ENCODE measurements at regions not wholly inside any gene's neighbourhood (a gene's known extent, or its start where the extent isn't known, plus 50 kb on each side); places are given as distances from the start of the nearest gene placed in this dataset.
A peak's percentile ranks its signal among the peaks of the same experiment; 100 is the strongest.

DNA sequence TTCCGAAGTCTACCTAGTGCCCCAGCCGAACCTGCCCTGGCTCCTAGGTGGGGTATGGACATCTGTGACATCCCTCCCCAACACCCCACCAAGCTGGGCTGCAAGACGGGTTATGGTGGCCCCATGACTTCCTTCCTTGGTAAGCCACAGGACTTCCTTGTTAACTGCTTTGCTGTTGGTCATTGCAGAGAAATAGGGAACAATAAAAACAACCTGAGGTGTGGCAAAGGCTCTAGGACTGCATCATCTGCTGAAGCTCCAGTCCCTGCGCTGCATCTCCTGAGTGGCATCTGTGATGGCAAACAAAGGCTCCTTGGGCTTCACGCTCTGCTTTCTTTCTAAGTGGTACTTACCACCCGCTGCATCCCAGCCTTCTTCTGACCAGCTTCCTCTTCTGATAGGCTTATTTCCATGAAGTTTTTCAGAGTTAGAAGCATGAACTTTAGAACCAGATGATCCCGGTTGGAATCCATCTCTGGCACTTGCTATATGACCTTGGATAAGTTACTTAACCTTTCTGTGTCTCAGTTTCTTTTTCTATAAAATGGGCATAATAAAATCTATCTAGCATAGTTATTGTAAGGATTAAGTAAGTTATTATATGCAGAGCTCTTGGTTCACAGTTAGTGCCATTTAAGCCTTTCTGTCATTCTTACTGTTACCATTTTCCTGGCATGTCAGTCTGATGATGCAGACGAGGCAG lies 216.8 kb downstream of the RPS24 start:
- Mint-ChIP-seq H3K27me3 (peaks cover 25% of the 10 kb centered on the region), H3K27ac (ENCODE audit: low read depth) (peak overlapping the region; percentile 10), H3K4me3 (no peak overlapping the region), H3K36me3 (ENCODE audit: insufficient read depth) (no peaks in the 10 kb centered on the region), H3K9me3 (no peaks in the 10 kb centered on the region), H3K4me1 (peaks cover 19% of the 10 kb centered on the region)
- no peak for DNase-seq (ENCODE audit: low spot score in 2 of 2)
- peak; percentile 19 for ATAC-seq (replicated peaks; ENCODE audit: extremely low read depth, poor library complexity, severe bottlenecking)

DNA sequence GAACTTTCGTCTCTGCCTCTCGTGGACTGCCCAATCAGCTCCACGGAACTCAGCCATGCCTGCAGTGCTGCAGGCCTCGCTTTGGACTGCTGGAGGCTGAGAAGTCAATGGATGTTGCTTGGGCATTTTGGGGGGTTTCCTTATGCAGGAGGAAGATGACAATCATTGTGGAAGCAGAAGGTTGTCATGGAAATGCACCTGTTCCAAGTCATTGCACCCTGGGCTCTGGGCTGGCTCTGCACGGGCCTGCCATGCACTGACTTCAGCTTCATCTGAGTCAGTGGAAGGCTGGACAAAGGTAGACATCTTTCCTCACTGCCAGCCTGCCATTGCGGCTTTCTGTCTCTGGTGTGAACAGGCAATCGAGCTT lies 217.3 kb downstream of the RPS24 start:
- no peaks in the 10 kb centered on the region for H3K36me3 Mint-ChIP-seq (ENCODE audit: insufficient read depth)
- peaks cover 19% of the 10 kb centered on the region for H3K4me1 Mint-ChIP-seq
- ATAC-seq (replicated peaks; ENCODE audit: extremely low read depth, poor library complexity, severe bottlenecking) (no peak), DNase-seq (ENCODE audit: low spot score in 2 of 2) (no peak)
- H3K27ac Mint-ChIP-seq (ENCODE audit: low read depth): no peak overlapping the region
- H3K27me3 Mint-ChIP-seq: peaks cover 22% of the 10 kb centered on the region
- H3K4me3 Mint-ChIP-seq: no peak overlapping the region
- H3K9me3 Mint-ChIP-seq: no peaks in the 10 kb centered on the region

- H3K4me1 Mint-ChIP-seq: peaks cover 19% of the 10 kb centered on the region
- H3K27ac Mint-ChIP-seq (ENCODE audit: low read depth): no peak overlapping the region
- H3K27me3 Mint-ChIP-seq: peaks cover 22% of the 10 kb centered on the region
- no peak overlapping the region for H3K4me3 Mint-ChIP-seq
- no peaks in the 10 kb centered on the region for H3K9me3 Mint-ChIP-seq
- ATAC-seq (replicated peaks; ENCODE audit: extremely low read depth, poor library complexity, severe bottlenecking) (no peak), DNase-seq (ENCODE audit: low spot score in 2 of 2) (no peak)
- H3K36me3 Mint-ChIP-seq (ENCODE audit: insufficient read depth): no peaks in the 10 kb centered on the region
These were observed 218.6 kb downstream of the RPS24 start for GRCh38 chr10:78252286-78252685.

DNA sequence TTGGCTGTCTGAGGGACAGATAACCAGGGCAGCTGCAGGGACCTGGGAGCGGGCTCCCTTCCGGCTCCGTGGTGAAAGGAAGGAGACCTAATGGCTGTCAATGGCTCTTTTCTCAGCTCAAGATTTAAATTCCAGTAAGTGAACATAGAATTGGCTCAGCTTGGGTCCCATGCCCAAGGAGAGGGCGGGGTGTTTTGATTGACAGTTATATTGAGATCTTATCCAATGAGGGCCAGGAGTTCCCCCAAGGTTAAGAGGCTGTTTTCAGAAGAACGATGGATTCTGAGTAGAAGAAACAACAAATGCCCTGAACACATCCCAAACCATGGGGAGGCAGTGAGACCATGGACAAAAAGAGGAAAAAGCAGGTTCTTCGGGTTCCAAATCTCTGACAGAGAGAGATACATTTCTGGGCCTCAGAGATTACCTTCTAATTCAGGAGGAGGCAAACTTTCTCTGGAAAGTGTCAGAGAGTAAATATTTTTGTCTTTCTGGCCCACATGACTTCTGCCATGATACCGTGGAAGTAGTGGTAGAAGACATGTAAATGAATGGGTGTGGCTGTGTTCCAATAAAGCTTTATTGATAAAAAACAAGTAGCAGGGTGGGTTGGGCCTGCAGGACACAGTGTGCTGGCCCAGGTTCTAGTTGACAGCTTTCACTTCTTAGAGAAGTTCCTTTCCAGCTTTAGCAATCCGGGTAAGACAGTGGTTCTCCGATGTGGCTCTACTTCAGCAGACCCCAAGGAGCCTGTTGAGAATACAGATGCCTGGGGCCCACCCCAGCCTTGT lies 219.6 kb downstream of the RPS24 start:
- H3K4me1 Mint-ChIP-seq: peaks cover 19% of the 10 kb centered on the region
- H3K4me3 Mint-ChIP-seq: no peak overlapping the region
- no peaks in the 10 kb centered on the region for H3K36me3 Mint-ChIP-seq (ENCODE audit: insufficient read depth)
- no peak for DNase-seq (ENCODE audit: low spot score in 2 of 2)
- ATAC-seq (replicated peaks; ENCODE audit: extremely low read depth, poor library complexity, severe bottlenecking): no peak
- no peaks in the 10 kb centered on the region for H3K9me3 Mint-ChIP-seq
- peaks cover 14% of the 10 kb centered on the region for H3K27me3 Mint-ChIP-seq
- H3K27ac Mint-ChIP-seq (ENCODE audit: low read depth): no peak overlapping the region

GRCh38 chr10:78254013-78254412 lies 220.3 kb downstream of the RPS24 start:
- no peak overlapping the region for H3K27ac Mint-ChIP-seq (ENCODE audit: low read depth)
- no peak for ATAC-seq (replicated peaks; ENCODE audit: extremely low read depth, poor library complexity, severe bottlenecking)
- no peak for DNase-seq (ENCODE audit: low spot score in 2 of 2)

GRCh38 chr10:78255214-78255613 lies 221.6 kb downstream of the RPS24 start:
- ATAC-seq (replicated peaks; ENCODE audit: extremely low read depth, poor library complexity, severe bottlenecking): no peak
- DNase-seq (ENCODE audit: low spot score in 2 of 2): no peak
- Mint-ChIP-seq H3K4me3 (no peak overlapping the region), H3K36me3 (ENCODE audit: insufficient read depth) (peaks cover 2% of the 10 kb centered on the region), H3K27ac (ENCODE audit: low read depth) (no peak overlapping the region), H3K4me1 (peaks cover 9% of the 10 kb centered on the region), H3K27me3 (peaks cover 12% of the 10 kb centered on the region), H3K9me3 (no peaks in the 10 kb centered on the region)

More at GRCh38 chr10:78254013-78254412, 220.3 kb downstream of the RPS24 start:
- H3K4me3 Mint-ChIP-seq: no peak overlapping the region
- peaks cover 17% of the 10 kb centered on the region for H3K4me1 Mint-ChIP-seq
- H3K36me3 Mint-ChIP-seq (ENCODE audit: insufficient read depth): peaks cover 2% of the 10 kb centered on the region
- H3K9me3 Mint-ChIP-seq: no peaks in the 10 kb centered on the region
- peaks cover 6% of the 10 kb centered on the region for H3K27me3 Mint-ChIP-seq

GRCh38 chr10:78255796-78256638 lies 222.4 kb downstream of the RPS24 start:
- H3K36me3 Mint-ChIP-seq (ENCODE audit: insufficient read depth): peaks cover 2% of the 10 kb centered on the region
- H3K27ac Mint-ChIP-seq (ENCODE audit: low read depth): no peak overlapping the region
- DNase-seq (ENCODE audit: low spot score in 2 of 2): no peak
- H3K4me3 Mint-ChIP-seq: no peak overlapping the region
- H3K4me1 Mint-ChIP-seq: peaks cover under 1% of the 10 kb centered on the region
- H3K27me3 Mint-ChIP-seq: peaks cover 18% of the 10 kb centered on the region
- ATAC-seq (replicated peaks; ENCODE audit: extremely low read depth, poor library complexity, severe bottlenecking): no peak
- no peaks in the 10 kb centered on the region for H3K9me3 Mint-ChIP-seq

- ATAC-seq (replicated peaks; ENCODE audit: extremely low read depth, poor library complexity, severe bottlenecking) (no peak), DNase-seq (ENCODE audit: low spot score in 2 of 2) (no peak)
- Mint-ChIP-seq H3K27ac (ENCODE audit: low read depth) (no peak overlapping the region), H3K9me3 (no peaks in the 10 kb centered on the region), H3K27me3 (peaks cover 19% of the 10 kb centered on the region), H3K4me1 (no peaks in the 10 kb centered on the region), H3K4me3 (no peak overlapping the region), H3K36me3 (ENCODE audit: insufficient read depth) (peaks cover 2% of the 10 kb centered on the region)
These were observed 224.8 kb downstream of the RPS24 start for GRCh38 chr10:78258323-78259030.

- Mint-ChIP-seq H3K9me3 (no peaks in the 10 kb centered on the region), H3K27ac (ENCODE audit: low read depth) (no peak overlapping the region), H3K36me3 (ENCODE audit: insufficient read depth) (peaks cover 2% of the 10 kb centered on the region), H3K4me3 (no peak overlapping the region), H3K27me3 (peaks cover 19% of the 10 kb centered on the region), H3K4me1 (no peaks in the 10 kb centered on the region)
- ATAC-seq (replicated peaks; ENCODE audit: extremely low read depth, poor library complexity, severe bottlenecking) (no peak), DNase-seq (ENCODE audit: low spot score in 2 of 2) (no peak)
These were observed 225.7 kb downstream of the RPS24 start for GRCh38 chr10:78259391-78259790.

DNA sequence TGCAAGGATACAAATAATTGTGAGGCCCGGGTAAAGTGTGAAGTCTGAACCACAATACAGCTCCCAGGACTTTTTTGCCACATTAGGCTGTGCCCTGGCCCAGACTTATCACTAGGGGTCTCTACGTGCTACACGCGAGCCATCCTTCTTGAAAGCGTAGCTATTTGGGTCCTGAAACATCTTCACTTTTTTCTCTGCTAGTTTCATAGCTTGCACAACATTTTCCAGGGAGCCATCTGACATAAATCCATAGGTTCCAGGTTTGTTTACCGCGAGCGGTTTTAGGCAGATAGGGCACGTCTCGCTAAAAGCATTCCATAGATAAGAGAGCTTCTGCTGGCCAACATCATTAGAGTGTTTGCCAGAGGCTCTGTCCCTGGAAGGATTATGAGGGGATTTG lies 226.5 kb downstream of the RPS24 start:
- Mint-ChIP-seq H3K9me3 (no peaks in the 10 kb centered on the region), H3K36me3 (ENCODE audit: insufficient read depth) (peaks cover 2% of the 10 kb centered on the region), H3K27ac (ENCODE audit: low read depth) (no peak overlapping the region), H3K4me1 (no peaks in the 10 kb centered on the region), H3K27me3 (peaks cover 19% of the 10 kb centered on the region), H3K4me3 (no peak overlapping the region)
- no peak for DNase-seq (ENCODE audit: low spot score in 2 of 2)
- no peak for ATAC-seq (replicated peaks; ENCODE audit: extremely low read depth, poor library complexity, severe bottlenecking)

GRCh38 chr10:78260680-78261079 lies 227.0 kb downstream of the RPS24 start:
- peaks cover 19% of the 10 kb centered on the region for H3K27me3 Mint-ChIP-seq
- ATAC-seq (replicated peaks; ENCODE audit: extremely low read depth, poor library complexity, severe bottlenecking) (no peak), DNase-seq (ENCODE audit: low spot score in 2 of 2) (no peak)
- no peak overlapping the region for H3K4me3 Mint-ChIP-seq
- no peaks in the 10 kb centered on the region for H3K9me3 Mint-ChIP-seq
- H3K4me1 Mint-ChIP-seq: no peaks in the 10 kb centered on the region
- H3K27ac Mint-ChIP-seq (ENCODE audit: low read depth): no peak overlapping the region
- H3K36me3 Mint-ChIP-seq (ENCODE audit: insufficient read depth): peaks cover 2% of the 10 kb centered on the region

- Mint-ChIP-seq H3K27ac (ENCODE audit: low read depth) (no peak overlapping the region), H3K27me3 (peaks cover 19% of the 10 kb centered on the region), H3K4me3 (no peak overlapping the region), H3K9me3 (no peaks in the 10 kb centered on the region), H3K36me3 (ENCODE audit: insufficient read depth) (peaks cover 2% of the 10 kb centered on the region), H3K4me1 (no peaks in the 10 kb centered on the region)
- no peak for ATAC-seq (replicated peaks; ENCODE audit: extremely low read depth, poor library complexity, severe bottlenecking)
- DNase-seq (ENCODE audit: low spot score in 2 of 2): no peak
These were observed 227.6 kb downstream of the RPS24 start for GRCh38 chr10:78261291-78261690.

Data from central memory CD8-positive, alpha-beta T cell (primary cell).